SJSA1 (cell line): ENCODE measurements at regions not wholly inside any gene's neighbourhood (a gene's known extent, or its start where the extent isn't known, plus 50 kb on each side); places are given as distances from the start of the nearest gene placed in this dataset.

Experiments
- DNase-seq, 2 experiments: peaks; one replicate each; pipeline ENCODE4 v3.0.0-alpha.2; 2015 to 2020; ENCODE audit warnings: low spot score in 2 of 2, low read depth in 1 of 2
- H3K27ac ChIP-seq: fragments of 250-450 bp; sonication (Bioruptor Pico); 2 replicates; pipeline ENCODE4 v1.5.1; 2020; ENCODE audit warnings: mild to moderate bottlenecking, moderate library complexity
- H3K27me3 ChIP-seq: fragments of 250-450 bp; sonication (Bioruptor Pico); replicated peaks from 2 replicates; pipeline ENCODE4 v1.5.1; 2020; ENCODE audit warnings: mild to moderate bottlenecking, moderate library complexity
- H3K36me3 ChIP-seq: fragments of 250-450 bp; sonication (Bioruptor Pico); 2 replicates; pipeline ENCODE4 v1.5.1; 2020; ENCODE audit warnings: mild to moderate bottlenecking
- H3K4me1 ChIP-seq: fragments of 250-450 bp; sonication (Bioruptor Pico); replicated peaks from 2 replicates; pipeline ENCODE4 v1.6.1; 2021; ENCODE audit warnings: mild to moderate bottlenecking
- H3K4me3 ChIP-seq: fragments of 250-450 bp; sonication (Bioruptor Pico); 2 replicates; pipeline ENCODE4 v1.5.1; 2020; ENCODE audit warnings: mild to moderate bottlenecking
- H3K9me3 ChIP-seq: fragments of 250-450 bp; sonication (Bioruptor Pico); replicated peaks from 2 replicates; pipeline ENCODE4 v1.5.1; 2020; ENCODE audit warnings: mild to moderate bottlenecking

- Histone ChIP-seq H3K4me3 (no peak overlapping the region), H3K27ac (no peak overlapping the region), H3K4me1 (no peaks in the 10 kb centered on the region), H3K9me3 (no peaks in the 10 kb centered on the region), H3K27me3 (no peaks in the 10 kb centered on the region), H3K36me3 (no peaks in the 10 kb centered on the region)
- DNase-seq = no peak
Observed at GRCh38 chr6:91538622-91539021, 951.8 kb upstream of the MAP3K7 start.

- Histone ChIP-seq H3K4me3 (no peak overlapping the region), H3K4me1 (no peaks in the 10 kb centered on the region), H3K9me3 (no peaks in the 10 kb centered on the region), H3K27ac (no peak overlapping the region), H3K36me3 (no peaks in the 10 kb centered on the region), H3K27me3 (no peaks in the 10 kb centered on the region)
- no peak for DNase-seq
Observed at GRCh38 chr6:91534614-91535013, 947.7 kb upstream of the MAP3K7 start.

- Histone ChIP-seq H3K27ac (no peak overlapping the region), H3K9me3 (no peaks in the 10 kb centered on the region), H3K4me3 (no peak overlapping the region), H3K4me1 (no peaks in the 10 kb centered on the region), H3K36me3 (no peaks in the 10 kb centered on the region), H3K27me3 (no peaks in the 10 kb centered on the region)
- DNase-seq = no peak
Observed at GRCh38 chr6:91523511-91523910, 936.6 kb upstream of the MAP3K7 start.

- Histone ChIP-seq H3K9me3 (no peaks in the 10 kb centered on the region), H3K36me3 (no peaks in the 10 kb centered on the region), H3K4me3 (no peak overlapping the region), H3K27me3 (no peaks in the 10 kb centered on the region), H3K4me1 (no peaks in the 10 kb centered on the region), H3K27ac (no peak overlapping the region)
- DNase-seq = no peak
Observed at GRCh38 chr6:91521999-91522398, 935.1 kb upstream of the MAP3K7 start.

GRCh38 chr6:91509711-91510110 lies 922.8 kb upstream of the MAP3K7 start:
- Histone ChIP-seq H3K27me3 (no peaks in the 10 kb centered on the region), H3K4me3 (no peak overlapping the region), H3K9me3 (no peaks in the 10 kb centered on the region; the same call in 1 of the 2 replicates), H3K4me1 (no peaks in the 10 kb centered on the region), H3K36me3 (no peaks in the 10 kb centered on the region), H3K27ac (no peak overlapping the region)
- no peak for DNase-seq

- Histone ChIP-seq H3K27me3 (no peaks in the 10 kb centered on the region), H3K9me3 (no peaks in the 10 kb centered on the region; the same call in 1 of the 2 replicates), H3K4me3 (no peak overlapping the region), H3K36me3 (no peaks in the 10 kb centered on the region), H3K4me1 (no peaks in the 10 kb centered on the region), H3K27ac (no peak overlapping the region)
- DNase-seq = no peak
Observed at GRCh38 chr6:91509039-91509438, 922.2 kb upstream of the MAP3K7 start.

- Histone ChIP-seq H3K36me3 (no peaks in the 10 kb centered on the region), H3K9me3 (no peaks in the 10 kb centered on the region; the same call in 1 of the 2 replicates), H3K27ac (no peak overlapping the region), H3K27me3 (no peaks in the 10 kb centered on the region), H3K4me3 (no peak overlapping the region), H3K4me1 (no peaks in the 10 kb centered on the region)
- DNase-seq = no peak
Observed at GRCh38 chr6:91506509-91506908, 919.6 kb upstream of the MAP3K7 start.

- Histone ChIP-seq H3K27me3 (no peaks in the 10 kb centered on the region), H3K4me3 (no peak overlapping the region), H3K4me1 (no peaks in the 10 kb centered on the region), H3K27ac (no peak overlapping the region), H3K36me3 (no peaks in the 10 kb centered on the region), H3K9me3 (no peaks in the 10 kb centered on the region; the same call in 1 of the 2 replicates)
- DNase-seq = no peak
Observed at GRCh38 chr6:91505199-91505598, 918.3 kb upstream of the MAP3K7 start.

- DNase-seq = no peak
- Histone ChIP-seq H3K4me3 (no peak overlapping the region), H3K36me3 (no peaks in the 10 kb centered on the region), H3K27me3 (no peaks in the 10 kb centered on the region), H3K9me3 (no peaks in the 10 kb centered on the region), H3K27ac (no peak overlapping the region), H3K4me1 (no peaks in the 10 kb centered on the region)
Observed at GRCh38 chr6:91501930-91502329, 915.1 kb upstream of the MAP3K7 start.

- H3K27me3 ChIP-seq = no peaks in the 10 kb centered on the region
- no peaks in the 10 kb centered on the region for H3K4me1 ChIP-seq
- DNase-seq = no peak
- no peak overlapping the region for H3K27ac ChIP-seq
- H3K9me3 ChIP-seq = no peaks in the 10 kb centered on the region
- H3K36me3 ChIP-seq = no peaks in the 10 kb centered on the region
- H3K4me3 ChIP-seq = no peak overlapping the region
Observed at GRCh38 chr6:91500689-91501303, 913.9 kb upstream of the MAP3K7 start.

GRCh38 chr6:91498576-91498975 lies 911.7 kb upstream of the MAP3K7 start:
- no peak for DNase-seq
- Histone ChIP-seq H3K27me3 (no peaks in the 10 kb centered on the region), H3K27ac (no peak overlapping the region), H3K9me3 (no peaks in the 10 kb centered on the region), H3K4me1 (no peaks in the 10 kb centered on the region), H3K36me3 (no peaks in the 10 kb centered on the region), H3K4me3 (no peak overlapping the region)

- no peak for DNase-seq
- no peaks in the 10 kb centered on the region for H3K9me3 ChIP-seq
- H3K4me1 ChIP-seq = no peaks in the 10 kb centered on the region
- no peak overlapping the region for H3K27ac ChIP-seq
- no peaks in the 10 kb centered on the region for H3K36me3 ChIP-seq
- no peak overlapping the region for H3K4me3 ChIP-seq
- no peaks in the 10 kb centered on the region for H3K27me3 ChIP-seq
Observed at GRCh38 chr6:91497770-91498169, 910.9 kb upstream of the MAP3K7 start.

- no peaks in the 10 kb centered on the region for H3K36me3 ChIP-seq
- no peak overlapping the region for H3K27ac ChIP-seq
- no peak for DNase-seq
- H3K4me1 ChIP-seq = no peaks in the 10 kb centered on the region
- H3K4me3 ChIP-seq = no peak overlapping the region
- H3K27me3 ChIP-seq = no peaks in the 10 kb centered on the region; the same call in 1 of the 2 replicates
- no peaks in the 10 kb centered on the region for H3K9me3 ChIP-seq
Observed at GRCh38 chr6:91490671-91491301, 903.9 kb upstream of the MAP3K7 start.

- H3K4me1 ChIP-seq = no peaks in the 10 kb centered on the region
- H3K36me3 ChIP-seq = no peaks in the 10 kb centered on the region
- H3K27ac ChIP-seq = no peak overlapping the region
- H3K4me3 ChIP-seq = no peak overlapping the region
- H3K9me3 ChIP-seq = no peaks in the 10 kb centered on the region
- H3K27me3 ChIP-seq = no peaks in the 10 kb centered on the region; the same call in 1 of the 2 replicates
- no peak for DNase-seq
Observed at GRCh38 chr6:91487696-91488392, 901.0 kb upstream of the MAP3K7 start.
